HG03575 (cell line): ENCODE measurements at regions not wholly inside any gene's neighbourhood (a gene's known extent, or its start where the extent isn't known, plus 50 kb on each side); places are given as distances from the start of the nearest gene placed in this dataset.

ENCODE experiments used
- ATAC-seq: cut with Tn5 transposase; IDR thresholded peaks from one replicate; pipeline ENCODE4 v1.9.1; 2021; ENCODE audit not compliant: unreplicated experiment, insufficient number of reproducible peaks, low FRiP score; ENCODE audit errors: extremely low read depth

GRCh38 chr2:220051716-220052115, 424.3 kb downstream of the SLC4A3 start:
- ATAC-seq: no peak

GRCh38 chr2:220053919-220054318, 426.5 kb downstream of the SLC4A3 start:
- ATAC-seq: no peak

- no peak for ATAC-seq
Measured at GRCh38 chr2:220057391-220057790, 430.0 kb downstream of the SLC4A3 start.

- no peak for ATAC-seq
Measured at GRCh38 chr2:220057916-220058315, 430.5 kb downstream of the SLC4A3 start.

- no peak for ATAC-seq
Measured at GRCh38 chr2:220064111-220065030, 436.9 kb downstream of the SLC4A3 start.

- ATAC-seq: no peak
Measured at GRCh38 chr2:220065581-220065980, 438.2 kb downstream of the SLC4A3 start.

GRCh38 chr2:220068846-220069245, 441.4 kb downstream of the SLC4A3 start:
- ATAC-seq: no peak

GRCh38 chr2:220070349-220070748, 442.9 kb downstream of the SLC4A3 start:
- no peak for ATAC-seq

- no peak for ATAC-seq
Measured at GRCh38 chr2:220071696-220072095, 444.3 kb downstream of the SLC4A3 start.

- no peak for ATAC-seq
Measured at GRCh38 chr2:220072669-220073220, 445.3 kb downstream of the SLC4A3 start.

- no peak for ATAC-seq
Measured at GRCh38 chr2:220075835-220076234, 448.4 kb downstream of the SLC4A3 start.

- no peak for ATAC-seq
Measured at GRCh38 chr2:220076734-220077133, 449.3 kb downstream of the SLC4A3 start.

- ATAC-seq: no peak
Measured at GRCh38 chr2:220077488-220077887, 450.1 kb downstream of the SLC4A3 start.

GRCh38 chr2:220078439-220078838, 451.0 kb downstream of the SLC4A3 start:
- no peak for ATAC-seq

- ATAC-seq: no peak
Measured at GRCh38 chr2:220079595-220079994, 452.2 kb downstream of the SLC4A3 start.

GRCh38 chr2:220081171-220081570, 453.7 kb downstream of the SLC4A3 start:
- ATAC-seq: no peak

- no peak for ATAC-seq
Measured at GRCh38 chr2:220090050-220090449, 462.6 kb downstream of the SLC4A3 start.

- no peak for ATAC-seq
Measured at GRCh38 chr2:220096406-220096805, 469.0 kb downstream of the SLC4A3 start.

GRCh38 chr2:220101980-220102379, 474.6 kb downstream of the SLC4A3 start:
- no peak for ATAC-seq

- ATAC-seq: no peak
Measured at GRCh38 chr2:220103596-220103995, 476.2 kb downstream of the SLC4A3 start.
